Trophoblast cell (in vitro differentiated cells and primary cell): ENCODE measurements at regions not wholly inside any gene's neighbourhood (a gene's known extent, or its start where the extent isn't known, plus 50 kb on each side); places are given as distances from the start of the nearest gene placed in this dataset.

Experiments
- DNase-seq, 2 donors: peaks; one replicate each; pipeline ENCODE4 v3.0.0-alpha.2; 2016
- H2AFZ ChIP-seq: 2 replicates; pipeline ENCODE4 v1.6.1; 2013; ENCODE audit warnings: low read length, moderate library complexity, mild to moderate bottlenecking; ENCODE audit not compliant: insufficient read depth, poor library complexity
- H2AK5ac ChIP-seq: 2 replicates; pipeline ENCODE4 v1.6.1; 2013; ENCODE audit warnings: mild to moderate bottlenecking, low read length
- H2BK120ac ChIP-seq: 2 replicates; pipeline ENCODE4 v1.6.1; 2013; ENCODE audit warnings: low read length, mild to moderate bottlenecking, moderate library complexity; ENCODE audit not compliant: insufficient read depth, poor library complexity
- H2BK12ac ChIP-seq: 2 replicates; pipeline ENCODE4 v1.6.1; 2013; ENCODE audit warnings: mild to moderate bottlenecking, low read length, moderate library complexity
- H2BK5ac ChIP-seq: 2 replicates; pipeline ENCODE4 v1.6.1; 2013; ENCODE audit warnings: low read length, low read depth, moderate library complexity, mild to moderate bottlenecking; ENCODE audit not compliant: poor library complexity
- H3K14ac ChIP-seq: 2 replicates; pipeline ENCODE4 v1.6.1; 2013; ENCODE audit warnings: mild to moderate bottlenecking, low read length
- H3K18ac ChIP-seq: 2 replicates; pipeline ENCODE4 v1.6.1; 2013; ENCODE audit warnings: mild to moderate bottlenecking, low read length
- H3K23ac ChIP-seq: 2 replicates; pipeline ENCODE4 v1.6.1; 2013; ENCODE audit warnings: low read length
- H3K27ac ChIP-seq: 2 replicates; pipeline ENCODE4 v1.5.1; 2013; ENCODE audit warnings: low read depth, mild to moderate bottlenecking, inconsistent platforms, low read length, moderate library complexity
- H3K27me3 ChIP-seq: 2 replicates; pipeline ENCODE4 v1.6.1; 2013; ENCODE audit warnings: inconsistent platforms, mild to moderate bottlenecking, low read length, moderate library complexity; ENCODE audit not compliant: insufficient read depth
- H3K36me3 ChIP-seq, 2 experiments: 1 replicate in 1 of 2; 2 replicates in 1 of 2; pipeline ENCODE4 v1.6.1; 2013; ENCODE audit warnings: low read length in 2 of 2, mild to moderate bottlenecking in 2 of 2, moderate library complexity in 1 of 2; ENCODE audit not compliant: insufficient read depth in 2 of 2, control insufficient read depth in 1 of 2
- H3K4ac ChIP-seq: 2 replicates; pipeline ENCODE4 v1.6.1; 2013; ENCODE audit warnings: low read depth, mild to moderate bottlenecking, low read length, moderate library complexity
- H3K4me1 ChIP-seq, 2 experiments: 1 replicate in 1 of 2; 2 replicates in 1 of 2; pipeline ENCODE4 v1.6.1; 2013; ENCODE audit warnings: low read length in 2 of 2, mild to moderate bottlenecking in 2 of 2, moderate library complexity in 1 of 2; ENCODE audit not compliant: insufficient read depth in 2 of 2, control insufficient read depth in 1 of 2
- H3K4me2 ChIP-seq: 2 replicates; pipeline ENCODE4 v1.6.1; 2013; ENCODE audit warnings: inconsistent platforms, mild to moderate bottlenecking, low read length, moderate library complexity
- H3K4me3 ChIP-seq: 2 replicates; pipeline ENCODE4 v1.5.1; 2013; ENCODE audit warnings: mild to moderate bottlenecking, low read depth, low read length, inconsistent platforms
- H3K79me1 ChIP-seq: one replicate; pipeline ENCODE4 v1.6.1; 2013; ENCODE audit warnings: low read length
- H3K79me2 ChIP-seq: 2 replicates; pipeline ENCODE4 v1.6.1; 2013; ENCODE audit warnings: low read length, mild to moderate bottlenecking; ENCODE audit not compliant: control insufficient read depth, insufficient read depth, poor library complexity
- H3K9ac ChIP-seq: 2 replicates; pipeline ENCODE4 v1.6.1; 2013; ENCODE audit warnings: mild to moderate bottlenecking, low read length
- H3K9me3 ChIP-seq: 2 replicates; pipeline ENCODE4 v1.6.1; 2013; ENCODE audit warnings: low read depth, mild to moderate bottlenecking, control low read depth, inconsistent platforms, low read length; ENCODE audit not compliant: insufficient read depth
- H4K12ac ChIP-seq: 2 replicates; pipeline ENCODE4 v1.6.1; 2013; ENCODE audit warnings: low read depth, mild to moderate bottlenecking, low read length, moderate library complexity
- H4K8ac ChIP-seq: 2 replicates; pipeline ENCODE4 v1.6.1; 2013; ENCODE audit warnings: low read depth, mild to moderate bottlenecking, low read length, moderate library complexity
- H4K91ac ChIP-seq: one replicate; pipeline ENCODE4 v1.6.1; 2013; ENCODE audit warnings: low read depth, mild to moderate bottlenecking, low read length, moderate library complexity
- WGBS: extraction: QIAGEN DNeasy Blood & Tissue Kit; methylation state at CpG from one replicate; pipeline ENCODE4 v1.1.7; 2013; ENCODE audit warnings: missing lambda C conversion rate; ENCODE audit not compliant: insufficient read length, insufficient coverage; ENCODE audit errors: extremely low coverage; 5-methylcytosine and 5-hydroxymethylcytosine counted together

- no CpG with 5 or more reads among the region's 1 CpG for WGBS
- no peaks in the 10 kb centered on the region for H3K27me3 ChIP-seq
- H4K91ac ChIP-seq: no peak overlapping the region
- no peaks in the 10 kb centered on the region for H3K79me2 ChIP-seq
- H2BK5ac ChIP-seq: no peak overlapping the region
- no peaks in the 10 kb centered on the region for H3K36me3 ChIP-seq
- no peak overlapping the region for H3K4me3 ChIP-seq
- H4K12ac ChIP-seq: no peak overlapping the region
- H3K9me3 ChIP-seq: no peaks in the 10 kb centered on the region
- no peak overlapping the region for H2BK12ac ChIP-seq
- H3K79me1 ChIP-seq: no peaks in the 10 kb centered on the region
- H2AFZ ChIP-seq: no peak overlapping the region
- H3K4me2 ChIP-seq: no peak overlapping the region
- no peak overlapping the region for H3K4ac ChIP-seq
- H3K4me1 ChIP-seq: no peaks in the 10 kb centered on the region
- peak in 1 of 2 donors; percentile 44 for DNase-seq
- H2BK120ac ChIP-seq: no peak overlapping the region
- no peak overlapping the region for H3K23ac ChIP-seq
- no peak overlapping the region for H3K14ac ChIP-seq
- no peak overlapping the region for H3K18ac ChIP-seq
- H2AK5ac ChIP-seq: no peak overlapping the region
- no peak overlapping the region for H3K9ac ChIP-seq
- no peak overlapping the region for H3K27ac ChIP-seq
- no peak overlapping the region for H4K8ac ChIP-seq
Measured at GRCh38 chr18:52175406-52175805, 164.6 kb upstream of the DCC start.

- no CpG with 5 or more reads among the region's 2 CpGs for WGBS
- H3K9ac ChIP-seq: no peak overlapping the region
- H4K12ac ChIP-seq: no peak overlapping the region
- H4K8ac ChIP-seq: no peak overlapping the region
- H3K36me3 ChIP-seq: no peaks in the 10 kb centered on the region
- no peak overlapping the region for H3K18ac ChIP-seq
- H3K4me2 ChIP-seq: no peak overlapping the region
- H3K27me3 ChIP-seq: no peaks in the 10 kb centered on the region
- no peak overlapping the region for H3K23ac ChIP-seq
- H3K4me3 ChIP-seq: no peak overlapping the region
- no peak overlapping the region for H3K4ac ChIP-seq
- H2BK120ac ChIP-seq: no peak overlapping the region
- H2BK5ac ChIP-seq: no peak overlapping the region
- no peak for DNase-seq
- no peak overlapping the region for H2AK5ac ChIP-seq
- no peak overlapping the region for H4K91ac ChIP-seq
- H2AFZ ChIP-seq: no peak overlapping the region
- no peaks in the 10 kb centered on the region for H3K4me1 ChIP-seq
- H3K27ac ChIP-seq: no peak overlapping the region
- no peaks in the 10 kb centered on the region for H3K79me1 ChIP-seq
- no peaks in the 10 kb centered on the region for H3K79me2 ChIP-seq
- no peak overlapping the region for H2BK12ac ChIP-seq
- no peaks in the 10 kb centered on the region for H3K9me3 ChIP-seq
- H3K14ac ChIP-seq: no peak overlapping the region
Measured at GRCh38 chr18:52183107-52183506, 156.9 kb upstream of the DCC start.

- no peak overlapping the region for H2AFZ ChIP-seq
Measured at GRCh38 chr18:52190195-52190594, 149.8 kb upstream of the DCC start.

GRCh38 chr18:52190631-52191030, 149.4 kb upstream of the DCC start:
- H3K4ac ChIP-seq: no peak overlapping the region
- H4K12ac ChIP-seq: no peak overlapping the region
- no peak overlapping the region for H2BK120ac ChIP-seq
- H3K4me3 ChIP-seq: no peak overlapping the region
- DNase-seq: no peak
- H2BK5ac ChIP-seq: no peak overlapping the region
- H3K36me3 ChIP-seq: no peaks in the 10 kb centered on the region
- H3K14ac ChIP-seq: no peak overlapping the region
- WGBS: no CpG with 5 or more reads among the region's 5 CpGs
- no peak overlapping the region for H3K23ac ChIP-seq
- H3K79me2 ChIP-seq: no peaks in the 10 kb centered on the region
- H3K9ac ChIP-seq: no peak overlapping the region
- no peak overlapping the region for H2AK5ac ChIP-seq
- no peak overlapping the region for H4K8ac ChIP-seq
- H3K27me3 ChIP-seq: no peaks in the 10 kb centered on the region
- H3K79me1 ChIP-seq: no peaks in the 10 kb centered on the region
- H3K4me1 ChIP-seq: no peaks in the 10 kb centered on the region
- H3K9me3 ChIP-seq: no peaks in the 10 kb centered on the region
- H3K18ac ChIP-seq: no peak overlapping the region
- H3K27ac ChIP-seq: no peak overlapping the region
- H2BK12ac ChIP-seq: no peak overlapping the region
- no peak overlapping the region for H2AFZ ChIP-seq
- no peak overlapping the region for H3K4me2 ChIP-seq
- H4K91ac ChIP-seq: no peak overlapping the region

More at GRCh38 chr18:52190195-52190594, 149.8 kb upstream of the DCC start:
- Histone ChIP-seq H3K9ac (no peak overlapping the region), H4K12ac (no peak overlapping the region), H2AK5ac (no peak overlapping the region), H3K79me2 (no peaks in the 10 kb centered on the region), H3K4ac (no peak overlapping the region), H3K9me3 (no peaks in the 10 kb centered on the region), H3K27ac (no peak overlapping the region), H3K36me3 (no peaks in the 10 kb centered on the region), H2BK120ac (no peak overlapping the region), H2BK5ac (no peak overlapping the region), H4K91ac (no peak overlapping the region), H3K4me2 (no peak overlapping the region), H3K23ac (no peak overlapping the region), H3K4me3 (no peak overlapping the region), H3K14ac (no peak overlapping the region), H3K79me1 (no peaks in the 10 kb centered on the region), H4K8ac (no peak overlapping the region), H3K18ac (no peak overlapping the region), H3K27me3 (no peaks in the 10 kb centered on the region), H3K4me1 (no peaks in the 10 kb centered on the region), H2BK12ac (no peak overlapping the region)
- WGBS: no CpG with 5 or more reads among the region's 3 CpGs
- DNase-seq: no peak
